GM12878 (cell line): ENCODE measurements at regions not wholly inside any gene's neighbourhood (a gene's known extent, or its start where the extent isn't known, plus 50 kb on each side); places are given as distances from the start of the nearest gene placed in this dataset.

Experiments used
- ATAC-seq: fragments of 200-7000 bp; cut with Tn5 transposase; 3 replicates; pipeline ENCODE4 v1.9.1; 2020; ENCODE audit warnings: mild to moderate bottlenecking, moderate library complexity
- BruUV-seq: library from RNA; stranded (reverse); fragments of 400-500 nt; replicated peaks from 2 replicates; lab custom pipeline; 2021; lab: Mats Ljungman, UMichigan
- CTCF ChIA-PET: fragments of 300-600 bp; sonication (Branson Sonifier 250); formaldehyde crosslinking; extraction: SDS; loops from one replicate; lab custom pipeline; 2021; ENCODE audit warnings: inconsistent platforms; lab: Yijun Ruan, JAX
- POLR2A ChIA-PET: fragments of 350-600 bp; formaldehyde crosslinking; extraction: SDS; loops from one replicate; lab custom pipeline; 2021; ENCODE audit warnings: inconsistent platforms; lab: Charles Lee
- RAD21 ChIA-PET: fragments of 300-600 bp; sonication (Branson Sonifier 250); formaldehyde crosslinking; loops from one replicate; lab custom pipeline; 2023; ENCODE audit warnings: antibody characterized with exemption; ENCODE audit not compliant: unreplicated experiment; lab: Charles Lee
- SMC1A ChIA-PET: fragments of 300-600 bp; sonication (Branson Sonifier 250); formaldehyde crosslinking; loops from one replicate; lab custom pipeline; 2023; ENCODE audit not compliant: unreplicated experiment, uncharacterized antibody; lab: Charles Lee
- DNase-seq: peaks from one replicate; pipeline ENCODE4 v3.0.0-alpha.2; 2011; ENCODE audit warnings: low read depth, low spot score
- FAIRE-seq: peaks from 3 replicates; lab custom pipeline; 2011; peaks lifted over from hg19 to GRCh38; lab: Jason Lieb, UNC
- H2AFZ ChIP-seq: 2 replicates; pipeline ENCODE4 v1.6.0; 2011; ENCODE audit warnings: low read depth, low read length, control low read depth; ENCODE audit not compliant: control insufficient read depth
- H3K27ac ChIP-seq: 2 replicates; pipeline ENCODE4 v1.5.1; 2011; ENCODE audit warnings: control low read depth; ENCODE audit not compliant: control insufficient read depth, insufficient read depth
- H3K27me3 ChIP-seq, 2 experiments: replicated peaks in 1 of 2; 2 replicates each; pipeline versions ENCODE4 v1.6.0 to v1.6.1; 2011; ENCODE audit warnings: low read length in 1 of 2; ENCODE audit not compliant: control insufficient read depth in 2 of 2, insufficient read depth in 2 of 2
- H3K36me3 ChIP-seq, 2 experiments: 2 replicates each; pipeline ENCODE4 v1.5.1; 2011; ENCODE audit warnings: low read length in 1 of 2; ENCODE audit not compliant: control insufficient read depth in 2 of 2, insufficient read depth in 2 of 2
- H3K4me1 ChIP-seq: 2 replicates; pipeline ENCODE4 v1.6.1; 2011; ENCODE audit warnings: mild to moderate bottlenecking, low read length, moderate library complexity, mixed read lengths; ENCODE audit not compliant: control insufficient read depth, insufficient read depth
- H3K4me2 ChIP-seq: 2 replicates; pipeline ENCODE4 v1.6.0; 2011; ENCODE audit warnings: control low read depth; ENCODE audit not compliant: control insufficient read depth, insufficient read depth
- H3K4me3 ChIP-seq: fragments of 200-600 bp; sonication (generic); 2 replicates; pipeline ENCODE4 v1.5.1; 2016
- H3K79me2 ChIP-seq: 2 replicates; pipeline ENCODE4 v1.6.0; 2011; ENCODE audit warnings: low read length; ENCODE audit not compliant: control insufficient read depth, insufficient read depth
- H3K9ac ChIP-seq: 2 replicates; pipeline ENCODE4 v1.8.0; 2011; ENCODE audit warnings: low read length, control low read depth, mixed read lengths; ENCODE audit not compliant: control insufficient read depth, insufficient read depth
- H3K9me3 ChIP-seq: replicated peaks from 3 replicates; pipeline ENCODE4 v1.5.1; 2011; ENCODE audit warnings: mild to moderate bottlenecking, low read length; ENCODE audit not compliant: control insufficient read depth, insufficient read depth
- H4K20me1 ChIP-seq: 2 replicates; pipeline ENCODE4 v1.6.0; 2011; ENCODE audit not compliant: control insufficient read depth, insufficient read depth
- HDAC2 ChIP-seq: fragments of 200-600 bp; sonication (generic); IDR thresholded peaks from 2 replicates; pipeline ENCODE4 v1.6.1; 2017
- IRF4 ChIP-seq: IDR thresholded peaks from 2 replicates; pipeline ENCODE4 v1.6.1; 2011; ENCODE audit warnings: low read depth, low read length
- KLF5 ChIP-seq: fragments of 450-650 bp; IDR thresholded peaks from 2 replicates; pipeline ENCODE4 v1.6.1; 2014; ENCODE audit warnings: mild to moderate bottlenecking; ENCODE audit not compliant: partially characterized antibody
- LARP7 ChIP-seq: fragments of 450-650 bp; IDR thresholded peaks from 2 replicates; pipeline ENCODE4 v1.6.1; 2017; ENCODE audit warnings: mild to moderate bottlenecking
- MXI1 ChIP-seq: fragments of 150-350 bp; IDR thresholded peaks from 2 replicates; pipeline ENCODE4 v1.6.1; 2011; ENCODE audit warnings: low read depth, mild to moderate bottlenecking, inconsistent platforms, low read length, improper control_type of control experiment
- NR2C1 ChIP-seq: fragments of 450-650 bp; IDR thresholded peaks from 2 replicates; pipeline ENCODE4 v1.6.1; 2017; ENCODE audit warnings: antibody characterized with exemption, mild to moderate bottlenecking, moderate library complexity
- TBL1XR1 ChIP-seq: IDR thresholded peaks from 2 replicates; pipeline ENCODE4 v1.6.1; 2012; ENCODE audit warnings: low read depth, low read length, improper control_type of control experiment
- ZBTB40 ChIP-seq: fragments of 450-650 bp; IDR thresholded peaks from 2 replicates; pipeline ENCODE4 v1.6.1; 2016; ENCODE audit warnings: mild to moderate bottlenecking, moderate library complexity, borderline replicate concordance
- ZNF217 ChIP-seq: fragments of 450-650 bp; IDR thresholded peaks from 2 replicates; pipeline ENCODE4 v1.6.1; 2017; ENCODE audit warnings: antibody characterized with exemption, mild to moderate bottlenecking
- WGBS: methylation state at CpG from one replicate; pipeline ENCODE4 v1.1.6; 2016; ENCODE audit warnings: low lambda C conversion rate; ENCODE audit not compliant: insufficient replicate concordance, insufficient coverage; ENCODE audit errors: missing lambda C conversion rate; 5-methylcytosine and 5-hydroxymethylcytosine counted together
- in situ Hi-C: fragments of 300-500 bp; cut with MboI; formaldehyde crosslinking; loops from 9 replicates; pipeline ENCODE4 v1.14.3; 2018; ENCODE audit warnings: mixed read lengths
- intact Hi-C: fragments of 100-400 bp; cut with micrococcal nuclease; formaldehyde crosslinking; loops from one replicate; pipeline ENCODE4 v1.14.2; 2022; ENCODE audit not compliant: unreplicated experiment
- TF ChIP-seq, protein P1 (sequence below): fragments of 450-650 bp; formaldehyde crosslinking; IDR thresholded peaks from 2 replicates; pipeline ENCODE4 v1.5.0; 2022; ENCODE audit warnings: mild to moderate bottlenecking, missing genetic modification characterization

DNA sequence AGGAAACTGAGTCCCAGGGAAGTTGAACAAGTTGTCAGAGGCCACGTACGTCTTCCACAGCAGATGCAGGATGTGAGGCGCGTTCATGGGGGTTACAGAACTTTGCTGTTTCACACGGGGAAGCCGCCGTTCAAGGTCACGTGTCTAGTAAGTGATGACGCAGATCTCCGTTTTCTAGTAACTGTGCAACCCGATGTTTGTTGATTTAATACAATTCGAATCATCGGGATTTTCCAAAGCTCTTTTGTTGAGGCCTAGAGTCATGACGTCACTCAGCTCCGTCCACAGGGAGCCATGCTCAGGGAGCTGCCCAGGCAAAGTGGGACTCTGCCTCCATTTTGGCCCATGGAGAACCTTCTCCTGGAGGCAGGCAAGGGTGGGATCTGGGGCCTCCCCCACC, 1121.8 kb downstream of the TBC1D22A start:
- intact Hi-C loops (no loop called here), in situ Hi-C loops (no loop called here)
- TF ChIP-seq LARP7 (no peak), ZNF217 (no peak), MXI1 (no peak), NR2C1 (no peak)
- no peak for DNase-seq
- Histone ChIP-seq H3K4me2 (no peak overlapping the region), H3K9ac (no peak overlapping the region), H3K4me3 (no peak overlapping the region), H2AFZ (no peak overlapping the region), H3K27me3 (no peaks in the 10 kb centered on the region), H3K79me2 (no peaks in the 10 kb centered on the region), H4K20me1 (no peaks in the 10 kb centered on the region), H3K27ac (no peak overlapping the region), H3K36me3 (no peaks in the 10 kb centered on the region), H3K9me3 (no peaks in the 10 kb centered on the region; the same call in 2 of the 3 replicates), H3K4me1 (no peaks in the 10 kb centered on the region)
- CTCF ChIA-PET: no interaction called here
- FAIRE-seq: no peak
- no peak for ATAC-seq
- POLR2A ChIA-PET: no interaction called here
- BruUV-seq: no TSS peak
- 58% methylated on average over 15 of the region's 15 CpGs for WGBS
- RAD21 ChIA-PET: no interaction called here
- SMC1A ChIA-PET: no interaction called here

GRCh38 chr22:47883757-47884156, 1121.3 kb downstream of the TBC1D22A start:
- Histone ChIP-seq H2AFZ (no peak overlapping the region), H3K4me1 (no peaks in the 10 kb centered on the region), H3K79me2 (no peaks in the 10 kb centered on the region), H4K20me1 (no peaks in the 10 kb centered on the region), H3K27me3 (no peaks in the 10 kb centered on the region), H3K27ac (no peak overlapping the region), H3K9ac (no peak overlapping the region), H3K4me2 (no peak overlapping the region), H3K36me3 (no peaks in the 10 kb centered on the region), H3K9me3 (no peaks in the 10 kb centered on the region; the same call in 2 of the 3 replicates), H3K4me3 (no peak overlapping the region)
- in situ Hi-C loops (no loop called here), intact Hi-C loops (no loop called here)
- ChIA-PET RAD21 (no interaction called here), POLR2A (no interaction called here), CTCF (no interaction called here), SMC1A (no interaction called here)
- FAIRE-seq (no peak), DNase-seq (no peak), ATAC-seq (no peak)
- 47% methylated on average over 9 of the region's 12 CpGs for WGBS
- BruUV-seq: no TSS peak
- TF ChIP-seq HDAC2 (no peak), KLF5 (no peak), TBL1XR1 (no peak), IRF4 (no peak), ZBTB40 (no peak)
- TF ChIP-seq, protein P1, sequence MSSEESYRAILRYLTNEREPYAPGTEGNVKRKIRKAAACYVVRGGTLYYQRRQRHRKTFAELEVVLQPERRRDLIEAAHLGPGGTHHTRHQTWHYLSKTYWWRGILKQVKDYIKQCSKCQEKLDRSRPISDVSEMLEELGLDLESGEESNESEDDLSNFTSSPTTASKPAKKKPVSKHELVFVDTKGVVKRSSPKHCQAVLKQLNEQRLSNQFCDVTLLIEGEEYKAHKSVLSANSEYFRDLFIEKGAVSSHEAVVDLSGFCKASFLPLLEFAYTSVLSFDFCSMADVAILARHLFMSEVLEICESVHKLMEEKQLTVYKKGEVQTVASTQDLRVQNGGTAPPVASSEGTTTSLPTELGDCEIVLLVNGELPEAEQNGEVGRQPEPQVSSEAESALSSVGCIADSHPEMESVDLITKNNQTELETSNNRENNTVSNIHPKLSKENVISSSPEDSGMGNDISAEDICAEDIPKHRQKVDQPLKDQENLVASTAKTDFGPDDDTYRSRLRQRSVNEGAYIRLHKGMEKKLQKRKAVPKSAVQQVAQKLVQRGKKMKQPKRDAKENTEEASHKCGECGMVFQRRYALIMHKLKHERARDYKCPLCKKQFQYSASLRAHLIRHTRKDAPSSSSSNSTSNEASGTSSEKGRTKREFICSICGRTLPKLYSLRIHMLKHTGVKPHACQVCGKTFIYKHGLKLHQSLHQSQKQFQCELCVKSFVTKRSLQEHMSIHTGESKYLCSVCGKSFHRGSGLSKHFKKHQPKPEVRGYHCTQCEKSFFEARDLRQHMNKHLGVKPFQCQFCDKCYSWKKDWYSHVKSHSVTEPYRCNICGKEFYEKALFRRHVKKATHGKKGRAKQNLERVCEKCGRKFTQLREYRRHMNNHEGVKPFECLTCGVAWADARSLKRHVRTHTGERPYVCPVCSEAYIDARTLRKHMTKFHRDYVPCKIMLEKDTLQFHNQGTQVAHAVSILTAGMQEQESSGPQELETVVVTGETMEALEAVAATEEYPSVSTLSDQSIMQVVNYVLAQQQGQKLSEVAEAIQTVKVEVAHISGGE (CRISPR knock-in tag): no peak
